ENCODE measurements at regions not wholly inside any gene's neighbourhood (a gene's known extent, or its start where the extent isn't known, plus 50 kb on each side); places are given as distances from the start of the nearest gene placed in this dataset.

GRCh38 chr11:105429096-105429910, 180.6 kb upstream of the GRIA4 start:
- Histone ChIP-seq H3K4me3 (ENCODE audit: low read depth in 2 of 2, low read length in 2 of 2) (no peak overlapping the region), H3K9me3 (ENCODE audit: control insufficient read depth, insufficient read depth, low read depth, low read length) (no peaks in the 10 kb centered on the region), H3K4me1 (ENCODE audit: control insufficient read depth, insufficient read depth, low read length) (no peaks in the 10 kb centered on the region), H3K36me3 (ENCODE audit: control insufficient read depth, insufficient read depth, low read length) (no peaks in the 10 kb centered on the region), H3K27me3 (ENCODE audit: control insufficient read depth, insufficient read depth, low read length) (no peaks in the 10 kb centered on the region), H3K27ac (ENCODE audit: low read length) (no peak overlapping the region)
- in situ Hi-C loops (cut with HindIII; ENCODE audit: low pct_unique_long_range_greater_than_20kb, low sequenced_read_pairs) (no loop called here), intact Hi-C loops (cut with micrococcal nuclease; ENCODE audit: unreplicated experiment) (no loop called here)
- POLR2A ChIA-PET = no interaction called here
- TF ChIP-seq SIN3A (IDR thresholded peaks at IDR 0.05; ENCODE audit: borderline replicate concordance, insufficient read depth, low read depth, low read length) = no peak
- BruUV-seq (replicated peaks) = no TSS peak
- CTCF ChIA-PET = no interaction called here
- ATAC-seq (no peak), DNase-seq (ENCODE audit: low read depth, low spot score) (no peak)

- intact Hi-C loops (cut with micrococcal nuclease; ENCODE audit: unreplicated experiment) = no loop called here
- ChIA-PET CTCF (no interaction called here), POLR2A (no interaction called here)
- no peak overlapping the region for H3K4me3 ChIP-seq (ENCODE audit: low read depth in 2 of 2, low read length in 2 of 2)
- no peak overlapping the region for H3K27ac ChIP-seq (ENCODE audit: low read length)
- BruUV-seq (replicated peaks) = no TSS peak
- DNase-seq (ENCODE audit: low read depth, low spot score) (no peak), ATAC-seq (no peak)
- no peaks in the 10 kb centered on the region for H3K36me3 ChIP-seq (ENCODE audit: control insufficient read depth, insufficient read depth, low read length)
- H3K9me3 ChIP-seq (ENCODE audit: control insufficient read depth, insufficient read depth, low read depth, low read length) = no peaks in the 10 kb centered on the region
- H3K4me1 ChIP-seq (ENCODE audit: control insufficient read depth, insufficient read depth, low read length) = no peaks in the 10 kb centered on the region
- H3K27me3 ChIP-seq (ENCODE audit: control insufficient read depth, insufficient read depth, low read length) = no peaks in the 10 kb centered on the region
- no peak for TF ChIP-seq CTCF (IDR thresholded peaks at IDR 0.05)
- TF ChIP-seq POLR2AphosphoS5 (IDR thresholded peaks at IDR 0.05; ENCODE audit: low read depth, low read length) = no peak
- no peak for TF ChIP-seq TCF7L2 (IDR thresholded peaks at IDR 0.05; ENCODE audit: low read depth, low read length)
- no peak for TF ChIP-seq SIN3A (IDR thresholded peaks at IDR 0.05; ENCODE audit: borderline replicate concordance, insufficient read depth, low read depth, low read length)
- no peak for TF ChIP-seq REST (IDR thresholded peaks at IDR 0.05; ENCODE audit: insufficient read depth in 1 of 2, low read depth in 2 of 2, low read length in 1 of 2)
- in situ Hi-C loops (cut with HindIII; ENCODE audit: low pct_unique_long_range_greater_than_20kb, low sequenced_read_pairs) = no loop called here
Observed at GRCh38 chr11:105407101-105407500, 202.8 kb upstream of the GRIA4 start.

- ATAC-seq = no peak
- no peak overlapping the region for H3K27ac ChIP-seq (ENCODE audit: low read length)
- no peaks in the 10 kb centered on the region for H3K4me1 ChIP-seq (ENCODE audit: control insufficient read depth, insufficient read depth, low read length)
- no peak for TF ChIP-seq SIN3A (IDR thresholded peaks at IDR 0.05; ENCODE audit: borderline replicate concordance, insufficient read depth, low read depth, low read length)
- no peak for TF ChIP-seq POLR2AphosphoS5 (IDR thresholded peaks at IDR 0.05; ENCODE audit: low read depth, low read length)
- intact Hi-C loops (cut with micrococcal nuclease; ENCODE audit: unreplicated experiment) = no loop called here
- DNase-seq (ENCODE audit: low read depth, low spot score) = no peak
- no peaks in the 10 kb centered on the region for H3K36me3 ChIP-seq (ENCODE audit: control insufficient read depth, insufficient read depth, low read length)
- H3K9me3 ChIP-seq (ENCODE audit: control insufficient read depth, insufficient read depth, low read depth, low read length) = no peaks in the 10 kb centered on the region
- ChIA-PET CTCF (no interaction called here), POLR2A (no interaction called here)
- no peaks in the 10 kb centered on the region for H3K27me3 ChIP-seq (ENCODE audit: control insufficient read depth, insufficient read depth, low read length)
- in situ Hi-C loops (cut with HindIII; ENCODE audit: low pct_unique_long_range_greater_than_20kb, low sequenced_read_pairs) = no loop called here
- BruUV-seq (replicated peaks) = no TSS peak
- no peak overlapping the region for H3K4me3 ChIP-seq (ENCODE audit: low read depth in 2 of 2, low read length in 2 of 2)
Observed at GRCh38 chr11:105401269-105401809, 208.5 kb upstream of the GRIA4 start.
